ENCODE measurements at regions not wholly inside any gene's neighbourhood (a gene's known extent, or its start where the extent isn't known, plus 50 kb on each side); places are given as distances from the start of the nearest gene placed in this dataset.

DNA sequence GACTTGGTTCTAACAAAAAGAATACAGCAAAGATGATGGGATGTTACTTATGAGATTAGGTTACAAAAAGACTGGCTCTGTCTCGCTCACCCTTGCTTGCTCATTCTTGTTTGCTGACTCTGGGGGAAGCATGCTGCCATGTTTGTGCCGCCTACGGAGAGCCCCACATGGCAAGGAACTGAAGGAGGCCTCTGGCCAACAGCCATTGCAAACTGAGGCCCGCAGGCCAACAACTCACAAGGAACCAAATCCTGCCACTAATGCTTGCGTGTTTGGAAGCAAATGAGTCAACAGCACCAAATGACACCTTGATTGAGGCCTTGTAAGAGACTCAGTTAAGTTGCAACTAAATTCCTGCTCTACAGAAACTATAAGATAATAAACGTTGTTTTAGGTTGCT lies 82.1 kb upstream of the FOXN2 start:
- TF ChIP-seq, protein P1, sequence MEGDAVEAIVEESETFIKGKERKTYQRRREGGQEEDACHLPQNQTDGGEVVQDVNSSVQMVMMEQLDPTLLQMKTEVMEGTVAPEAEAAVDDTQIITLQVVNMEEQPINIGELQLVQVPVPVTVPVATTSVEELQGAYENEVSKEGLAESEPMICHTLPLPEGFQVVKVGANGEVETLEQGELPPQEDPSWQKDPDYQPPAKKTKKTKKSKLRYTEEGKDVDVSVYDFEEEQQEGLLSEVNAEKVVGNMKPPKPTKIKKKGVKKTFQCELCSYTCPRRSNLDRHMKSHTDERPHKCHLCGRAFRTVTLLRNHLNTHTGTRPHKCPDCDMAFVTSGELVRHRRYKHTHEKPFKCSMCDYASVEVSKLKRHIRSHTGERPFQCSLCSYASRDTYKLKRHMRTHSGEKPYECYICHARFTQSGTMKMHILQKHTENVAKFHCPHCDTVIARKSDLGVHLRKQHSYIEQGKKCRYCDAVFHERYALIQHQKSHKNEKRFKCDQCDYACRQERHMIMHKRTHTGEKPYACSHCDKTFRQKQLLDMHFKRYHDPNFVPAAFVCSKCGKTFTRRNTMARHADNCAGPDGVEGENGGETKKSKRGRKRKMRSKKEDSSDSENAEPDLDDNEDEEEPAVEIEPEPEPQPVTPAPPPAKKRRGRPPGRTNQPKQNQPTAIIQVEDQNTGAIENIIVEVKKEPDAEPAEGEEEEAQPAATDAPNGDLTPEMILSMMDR (conservative IDR thresholded peaks at IDR 0.05) = no peak

DNA sequence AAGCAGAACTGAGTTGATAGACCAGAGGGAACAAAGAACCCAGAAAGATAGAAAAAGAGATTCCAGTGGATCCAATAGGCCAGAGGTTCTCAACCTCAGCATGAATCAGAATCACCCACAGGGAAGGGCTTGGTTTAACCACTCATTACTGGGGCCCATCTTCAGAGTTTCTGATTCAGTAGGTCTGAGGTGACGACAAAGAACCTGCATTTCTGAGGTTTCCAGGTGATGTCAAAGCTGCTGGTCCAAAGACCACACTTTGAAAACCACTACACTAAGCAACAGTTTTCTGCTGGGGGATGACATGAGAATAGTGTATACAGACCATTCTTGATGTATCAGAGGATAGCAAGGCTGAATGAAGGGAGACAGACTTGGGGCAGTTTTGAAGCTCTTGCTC lies 81.5 kb upstream of the FOXN2 start:
- TF ChIP-seq, protein P1 (conservative IDR thresholded peaks at IDR 0.05) = no peak

More for the DNA sequence above, 82.1 kb upstream of the FOXN2 start:
- H3K27ac ChIP-seq = peak overlapping the region; percentile 90

DNA sequence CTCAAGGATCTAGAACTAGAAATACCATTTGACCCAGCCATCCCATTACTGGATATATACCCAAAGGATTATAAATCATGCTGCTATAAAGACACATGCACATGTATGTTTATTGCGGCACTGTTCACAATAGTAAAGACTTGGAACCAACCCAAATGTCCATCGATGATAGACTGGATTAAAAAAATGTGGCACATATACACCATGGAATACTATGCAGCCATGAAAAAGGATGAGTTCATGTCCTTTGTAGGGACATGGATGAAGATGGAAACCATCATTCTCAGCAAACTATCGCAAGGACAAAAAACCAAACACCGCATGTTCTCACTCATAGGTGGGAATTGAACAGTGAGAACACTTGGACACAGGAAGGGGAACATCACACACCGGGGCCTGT lies 80.7 kb upstream of the FOXN2 start:
- peak overlapping the region; percentile 90 for H3K27ac ChIP-seq

More for the DNA sequence above, 81.5 kb upstream of the FOXN2 start:
- peak overlapping the region; percentile 90 for H3K27ac ChIP-seq

DNA sequence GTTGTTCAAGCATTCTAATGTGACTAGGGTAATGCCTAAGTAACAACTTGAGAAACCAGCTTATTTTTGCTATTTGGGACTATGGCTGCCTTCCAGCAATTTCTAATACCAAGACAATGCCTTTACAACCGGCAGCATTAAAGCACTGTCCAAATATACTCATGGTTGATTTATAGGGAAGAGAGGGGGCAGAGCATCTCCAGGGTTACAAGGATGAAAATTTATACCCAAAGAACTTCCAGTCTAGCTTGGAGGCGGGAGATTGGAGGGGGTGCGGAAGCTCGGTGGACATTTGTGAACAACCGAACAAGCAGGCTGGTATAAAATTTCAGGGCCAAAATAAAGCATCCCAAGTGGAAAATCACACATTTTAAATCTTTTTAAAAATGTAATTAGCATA lies 79.4 kb upstream of the FOXN2 start:
- TF ChIP-seq, protein P1 (conservative IDR thresholded peaks at IDR 0.05) = no peak
- H3K27ac ChIP-seq = peak overlapping the region; percentile 90

DNA sequence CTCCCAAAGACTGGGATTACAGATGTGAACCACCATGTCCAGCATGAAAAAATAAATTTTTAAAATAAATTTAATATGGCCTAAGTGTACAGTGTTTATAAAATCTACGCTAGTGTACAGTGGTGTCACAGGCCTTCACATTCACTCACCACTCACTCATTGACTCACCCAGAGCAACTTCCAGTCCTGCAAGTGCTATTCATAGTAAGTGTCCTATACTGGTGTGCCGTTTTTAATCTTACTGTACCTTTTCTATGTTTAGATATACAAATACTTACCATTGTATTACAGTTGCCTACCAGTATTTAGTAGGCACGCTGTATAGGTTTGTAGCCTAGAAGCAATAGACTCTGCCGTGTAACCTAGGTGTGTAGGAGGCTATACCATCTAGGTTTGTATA lies 76.1 kb upstream of the FOXN2 start:
- no peak overlapping the region for H3K27ac ChIP-seq
- TF ChIP-seq, protein P1 (conservative IDR thresholded peaks at IDR 0.05) = no peak

DNA sequence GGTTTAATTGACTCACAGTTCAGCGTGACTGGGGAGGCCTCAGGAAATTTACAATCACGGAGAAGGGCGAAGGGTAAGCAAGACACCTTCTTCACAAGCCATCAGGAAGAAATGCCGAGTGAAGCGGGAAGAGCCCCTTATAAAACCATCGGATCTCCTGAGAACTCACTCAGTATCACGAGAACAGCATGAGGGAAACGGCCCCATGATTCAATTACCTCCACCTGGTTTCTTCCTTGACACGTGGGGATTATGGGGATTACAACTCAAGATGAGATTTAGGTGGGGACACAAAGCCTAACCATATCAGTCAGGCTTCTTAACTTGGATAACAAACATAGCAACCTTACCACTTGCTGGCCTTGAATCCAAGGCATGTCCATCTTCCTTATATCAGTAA lies 73.6 kb upstream of the FOXN2 start:
- no peak overlapping the region for H3K27ac ChIP-seq
- TF ChIP-seq, protein P1 (conservative IDR thresholded peaks at IDR 0.05) = no peak

DNA sequence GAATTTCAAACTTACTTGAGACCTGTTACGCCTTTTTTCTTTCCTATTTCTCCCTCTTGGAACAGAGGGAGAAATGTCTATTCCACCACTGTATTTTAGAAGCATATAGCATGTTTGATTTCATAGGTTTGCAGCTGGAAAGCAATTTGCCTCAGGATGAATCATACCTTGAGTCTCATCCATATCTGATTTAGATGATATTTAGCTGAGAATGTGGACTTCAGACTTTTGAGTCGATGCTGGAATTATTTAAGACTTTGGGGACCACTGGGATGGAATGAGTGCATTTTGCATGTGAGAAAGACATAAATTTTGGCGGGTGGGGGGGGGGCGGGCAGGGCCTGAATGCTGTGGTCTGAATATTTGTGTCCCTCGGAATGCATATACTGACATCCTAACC lies 67.3 kb upstream of the FOXN2 start:
- no peak overlapping the region for H3K27ac ChIP-seq
- TF ChIP-seq, protein P1 (conservative IDR thresholded peaks at IDR 0.05) = no peak

DNA sequence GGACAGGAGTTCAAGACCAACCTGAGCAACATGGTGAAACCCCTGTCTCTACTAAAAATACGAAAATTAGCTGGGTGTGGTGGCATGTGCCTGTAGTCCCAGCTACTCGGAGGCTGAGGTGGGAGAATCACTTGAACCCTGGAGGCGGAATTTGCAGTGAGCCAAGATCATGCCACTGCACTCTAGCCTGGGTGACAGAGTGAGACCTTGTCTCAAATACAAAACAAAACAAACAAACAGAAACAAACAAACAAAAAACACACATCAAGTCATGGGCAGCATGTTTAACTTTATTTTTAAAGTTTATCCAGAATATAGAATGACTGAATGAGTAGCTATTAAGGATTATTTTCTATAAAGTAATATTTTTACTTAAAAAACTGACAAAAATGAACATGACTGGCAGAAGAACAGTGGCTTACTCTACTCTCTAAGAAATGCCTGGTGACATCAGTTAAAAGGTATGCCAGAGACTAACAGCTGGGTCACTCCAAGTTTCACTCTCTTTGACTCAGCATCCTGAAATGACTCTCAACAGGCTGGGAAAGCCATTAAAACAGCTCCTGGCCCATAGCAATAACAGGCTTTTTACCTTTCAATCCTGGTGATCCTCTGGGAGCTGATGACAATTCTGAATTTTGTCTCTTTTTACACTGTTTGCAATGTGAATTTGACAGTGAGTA lies 66.1 kb upstream of the FOXN2 start:
- TF ChIP-seq, protein P1 (conservative IDR thresholded peaks at IDR 0.05) = no peak
- peak overlapping the region; percentile 38 for H3K27ac ChIP-seq
